ENCODE measurements at regions not wholly inside any gene's neighbourhood (a gene's known extent, or its start where the extent isn't known, plus 50 kb on each side); places are given as distances from the start of the nearest gene placed in this dataset.

DNA sequence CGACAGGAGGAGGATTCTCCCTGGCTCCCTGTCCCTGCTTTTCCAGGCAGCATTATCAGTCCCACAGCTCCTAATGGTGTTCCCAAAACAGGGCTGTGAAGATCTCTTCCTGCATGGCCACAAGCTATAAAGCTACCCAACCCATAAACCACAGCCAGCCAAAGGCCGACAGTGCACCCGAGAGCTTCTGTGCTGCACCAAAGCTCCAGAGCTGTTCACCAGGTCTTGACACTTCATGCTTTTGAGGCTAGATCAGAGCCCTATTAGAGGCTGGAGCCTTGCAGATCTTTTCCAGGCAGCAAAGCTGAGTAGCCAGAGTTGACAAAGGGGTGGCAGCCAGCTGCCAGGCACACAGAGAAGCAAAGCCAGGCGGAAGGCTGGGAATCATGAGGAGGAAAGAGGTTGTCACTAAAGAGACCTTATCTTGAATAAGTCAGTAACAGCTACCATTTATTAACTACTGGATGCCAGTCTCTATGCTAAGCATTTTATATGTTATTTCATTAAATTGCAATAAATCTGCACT lies 180.4 kb downstream of the KATNAL1 start:
- Histone ChIP-seq H3K4me1 (ENCODE audit: control insufficient read depth, insufficient read depth, low read length, unreplicated experiment) (peaks cover 13% of the 10 kb centered on the region), H3K79me2 (ENCODE audit: control insufficient read depth, insufficient read depth, low read length, unreplicated experiment) (no peaks in the 10 kb centered on the region), H3K36me3 (ENCODE audit: insufficient read depth, low read length) (no peaks in the 10 kb centered on the region)

DNA sequence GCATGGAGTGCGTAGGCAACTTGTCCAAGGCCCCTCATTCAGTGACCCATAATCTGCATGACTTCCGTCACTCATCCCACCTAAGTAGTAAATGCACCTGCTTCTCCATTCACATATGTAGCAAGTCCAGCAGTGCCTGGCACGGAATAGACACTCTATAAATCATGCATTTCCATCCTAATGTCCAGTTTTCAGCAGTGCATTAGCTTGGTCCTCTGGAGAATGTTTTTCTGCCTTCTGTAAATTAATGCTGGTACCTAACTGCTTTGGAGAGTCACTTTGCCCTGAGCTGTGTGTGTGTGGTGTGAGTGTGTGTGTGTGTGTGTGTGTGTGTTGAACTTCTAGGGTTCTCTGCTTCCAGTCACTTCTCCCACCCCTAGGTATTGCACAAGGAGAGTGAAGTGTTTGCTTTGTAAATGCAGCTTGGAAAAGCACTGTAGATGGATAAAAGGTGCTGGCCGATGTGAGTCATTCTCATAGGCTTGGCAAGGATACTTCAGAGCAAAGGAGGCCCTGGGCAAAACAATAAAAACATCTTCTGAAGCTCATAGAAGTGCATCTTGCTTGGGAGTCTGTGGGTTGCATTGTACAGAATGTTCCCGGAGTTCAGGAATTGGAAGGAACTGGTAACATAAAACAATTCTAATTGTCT lies 181.8 kb downstream of the KATNAL1 start:
- H3K27ac ChIP-seq (ENCODE audit: low read depth, low read length) = no peak overlapping the region
- H3K36me3 ChIP-seq (ENCODE audit: insufficient read depth, low read length) = no peaks in the 10 kb centered on the region
- no peaks in the 10 kb centered on the region for H3K27me3 ChIP-seq (ENCODE audit: insufficient read depth, low read length)
- no peak overlapping the region for H2AFZ ChIP-seq (ENCODE audit: low read length, unreplicated experiment)
- no peaks in the 10 kb centered on the region for H3K79me2 ChIP-seq (ENCODE audit: control insufficient read depth, insufficient read depth, low read length, unreplicated experiment)
- peaks cover 13% of the 10 kb centered on the region for H3K4me1 ChIP-seq (ENCODE audit: control insufficient read depth, insufficient read depth, low read length, unreplicated experiment)
- no peak overlapping the region for H3K4me3 ChIP-seq (ENCODE audit: low read depth, low read length)

More for the DNA sequence above, 180.4 kb downstream of the KATNAL1 start:
- H3K27me3 ChIP-seq (ENCODE audit: insufficient read depth, low read length) = no peaks in the 10 kb centered on the region
- H3K27ac ChIP-seq (ENCODE audit: low read depth, low read length) = no peak overlapping the region
- no peak overlapping the region for H3K4me3 ChIP-seq (ENCODE audit: low read depth, low read length)
- no peak overlapping the region for H2AFZ ChIP-seq (ENCODE audit: low read length, unreplicated experiment)

DNA sequence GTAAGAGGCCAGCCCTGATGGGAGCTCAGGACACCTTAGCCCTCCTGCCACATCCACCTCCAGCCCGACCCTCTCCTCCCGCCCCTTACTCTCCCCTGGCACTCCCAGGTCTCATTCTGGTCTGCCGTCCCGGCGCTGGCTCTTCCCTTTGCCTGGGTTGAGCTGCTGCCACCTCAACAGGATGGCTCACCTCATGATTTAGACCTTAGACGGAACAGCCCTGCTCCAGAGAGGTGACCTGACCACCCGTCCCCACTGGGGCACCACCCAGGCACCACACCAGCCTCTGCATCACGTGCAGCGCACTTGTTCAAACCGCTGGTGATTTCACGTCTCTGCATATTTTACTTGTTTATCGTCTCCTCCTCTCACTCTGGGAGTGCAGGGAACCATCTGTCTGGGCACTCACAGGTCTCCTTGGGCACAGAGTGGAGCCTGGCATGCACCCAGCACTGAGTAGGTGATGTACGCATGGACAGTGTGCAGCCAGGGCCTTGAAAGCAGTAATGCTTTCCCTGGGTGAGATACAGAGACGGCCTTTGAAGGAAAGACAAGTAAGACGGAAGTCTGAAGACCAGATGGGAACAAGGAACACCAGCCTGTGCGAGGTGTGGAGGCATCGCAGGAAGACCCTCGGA lies 183.1 kb downstream of the KATNAL1 start:
- Histone ChIP-seq H3K4me3 (ENCODE audit: low read depth, low read length) (no peak overlapping the region), H3K36me3 (ENCODE audit: insufficient read depth, low read length) (no peaks in the 10 kb centered on the region), H3K27ac (ENCODE audit: low read depth, low read length) (no peak overlapping the region), H3K4me1 (ENCODE audit: control insufficient read depth, insufficient read depth, low read length, unreplicated experiment) (peaks cover 24% of the 10 kb centered on the region), H3K79me2 (ENCODE audit: control insufficient read depth, insufficient read depth, low read length, unreplicated experiment) (no peaks in the 10 kb centered on the region), H2AFZ (ENCODE audit: low read length, unreplicated experiment) (no peak overlapping the region), H3K27me3 (ENCODE audit: insufficient read depth, low read length) (no peaks in the 10 kb centered on the region)

DNA sequence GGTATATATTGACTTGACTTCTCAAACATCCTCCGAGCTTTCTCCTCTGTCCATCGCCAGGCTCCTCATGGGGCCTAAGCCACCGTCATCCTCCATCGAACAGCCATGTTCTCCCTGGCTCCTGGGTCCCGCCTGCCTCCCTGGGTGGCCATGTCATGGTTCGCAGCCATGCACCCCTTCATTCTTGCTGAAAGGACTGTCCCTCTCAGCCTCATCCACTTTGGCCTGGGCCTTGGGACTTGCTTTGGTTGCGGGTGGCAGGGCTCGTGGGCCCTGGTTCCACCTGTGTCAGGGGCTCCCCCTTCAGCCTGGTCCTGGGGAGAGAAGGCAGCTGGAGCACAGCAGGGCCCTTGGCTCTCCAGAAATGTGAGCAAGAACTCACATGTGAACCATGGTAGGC lies 183.8 kb downstream of the KATNAL1 start:
- Histone ChIP-seq H3K27ac (ENCODE audit: low read depth, low read length) (no peak overlapping the region), H2AFZ (ENCODE audit: low read length, unreplicated experiment) (no peak overlapping the region), H3K79me2 (ENCODE audit: control insufficient read depth, insufficient read depth, low read length, unreplicated experiment) (no peaks in the 10 kb centered on the region), H3K4me1 (ENCODE audit: control insufficient read depth, insufficient read depth, low read length, unreplicated experiment) (peaks cover 27% of the 10 kb centered on the region), H3K36me3 (ENCODE audit: insufficient read depth, low read length) (no peaks in the 10 kb centered on the region), H3K4me3 (ENCODE audit: low read depth, low read length) (no peak overlapping the region), H3K27me3 (ENCODE audit: insufficient read depth, low read length) (no peaks in the 10 kb centered on the region)

DNA sequence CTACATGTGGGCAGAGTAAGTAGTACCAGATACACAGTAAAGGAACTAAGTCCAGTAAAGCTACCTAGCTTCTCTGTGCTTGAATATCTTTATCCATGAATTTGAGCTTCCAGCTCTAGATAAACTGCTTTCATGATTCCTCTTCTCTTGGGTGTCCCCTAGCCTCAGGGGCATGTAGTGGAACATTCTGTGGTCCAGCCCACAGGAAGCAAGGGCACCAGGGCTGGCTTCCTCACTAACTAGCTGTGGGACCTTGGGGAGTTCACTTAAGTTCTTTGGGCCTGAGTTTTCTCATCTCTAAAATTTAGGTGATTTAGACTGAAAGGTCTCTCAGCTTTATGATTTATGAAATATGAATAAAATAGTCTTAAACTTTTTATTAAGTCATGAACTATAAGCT lies 185.7 kb downstream of the KATNAL1 start:
- Histone ChIP-seq H3K27ac (ENCODE audit: low read depth, low read length) (no peak overlapping the region), H2AFZ (ENCODE audit: low read length, unreplicated experiment) (no peak overlapping the region), H3K4me3 (ENCODE audit: low read depth, low read length) (no peak overlapping the region), H3K27me3 (ENCODE audit: insufficient read depth, low read length) (no peaks in the 10 kb centered on the region), H3K79me2 (ENCODE audit: control insufficient read depth, insufficient read depth, low read length, unreplicated experiment) (no peaks in the 10 kb centered on the region), H3K36me3 (ENCODE audit: insufficient read depth, low read length) (no peaks in the 10 kb centered on the region), H3K4me1 (ENCODE audit: control insufficient read depth, insufficient read depth, low read length, unreplicated experiment) (peaks cover 27% of the 10 kb centered on the region)

DNA sequence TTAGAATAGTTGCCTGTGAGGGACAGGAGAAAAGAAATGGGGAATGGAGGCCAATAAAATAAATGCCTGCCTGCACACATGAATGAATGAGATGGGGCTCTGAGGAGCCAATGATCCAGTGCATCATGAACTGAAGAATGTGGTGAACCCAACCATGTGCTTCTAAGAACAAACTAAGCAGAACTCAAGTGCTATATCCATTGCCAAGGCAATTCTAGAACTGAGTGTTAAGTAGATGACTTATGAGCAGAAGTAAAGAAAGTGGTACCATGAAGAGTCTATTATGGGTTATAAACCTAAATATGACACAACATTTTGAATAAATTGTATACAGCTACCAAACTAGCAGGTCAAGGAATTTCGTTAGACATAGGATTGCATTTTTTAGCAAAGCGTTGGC lies 186.1 kb downstream of the KATNAL1 start:
- H3K4me3 ChIP-seq (ENCODE audit: low read depth, low read length) = no peak overlapping the region
- H2AFZ ChIP-seq (ENCODE audit: low read length, unreplicated experiment) = no peak overlapping the region
- H3K27ac ChIP-seq (ENCODE audit: low read depth, low read length) = no peak overlapping the region
- H3K4me1 ChIP-seq (ENCODE audit: control insufficient read depth, insufficient read depth, low read length, unreplicated experiment) = peaks cover 25% of the 10 kb centered on the region
- H3K36me3 ChIP-seq (ENCODE audit: insufficient read depth, low read length) = no peaks in the 10 kb centered on the region
- H3K79me2 ChIP-seq (ENCODE audit: control insufficient read depth, insufficient read depth, low read length, unreplicated experiment) = no peaks in the 10 kb centered on the region
- H3K27me3 ChIP-seq (ENCODE audit: insufficient read depth, low read length) = no peaks in the 10 kb centered on the region

DNA sequence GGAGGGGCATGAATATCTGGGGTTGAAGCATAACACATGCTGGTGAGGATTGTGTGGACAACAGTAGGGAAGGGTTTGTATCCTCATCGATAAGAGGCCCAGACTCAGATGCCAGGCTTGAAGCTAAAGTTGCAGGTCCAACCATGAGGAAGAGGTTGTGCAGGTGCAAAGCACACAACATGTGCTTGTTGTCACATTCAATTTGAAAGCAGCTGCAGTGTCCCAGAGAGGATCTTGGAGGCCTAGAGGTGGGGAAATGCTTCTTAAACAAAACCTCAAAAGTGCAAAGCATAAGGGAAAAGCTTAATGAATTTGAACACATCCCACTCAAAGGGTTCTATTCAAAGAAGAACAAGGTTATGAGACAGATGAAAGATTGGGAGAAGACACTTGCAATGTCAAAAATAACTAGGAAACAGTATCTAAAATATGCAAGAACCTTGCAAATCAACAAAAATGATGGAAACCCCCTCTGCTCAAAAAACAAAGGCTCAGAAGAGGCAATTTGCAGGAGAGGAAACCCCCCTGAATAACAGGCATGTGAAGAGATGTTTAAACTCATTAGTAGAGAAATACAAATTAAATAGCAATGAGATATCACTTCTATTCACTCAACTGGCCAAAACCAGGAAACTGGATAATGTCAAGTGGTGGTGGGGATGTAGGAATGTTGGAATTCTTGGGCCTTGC lies 187.1 kb downstream of the KATNAL1 start:
- no peaks in the 10 kb centered on the region for H3K79me2 ChIP-seq (ENCODE audit: control insufficient read depth, insufficient read depth, low read length, unreplicated experiment)
- 0 out of 2 replicates have a peak, but pooled peaks cover 3% of the 10 kb centered on the region for H3K27me3 ChIP-seq (ENCODE audit: insufficient read depth, low read length)
- H3K4me3 ChIP-seq (ENCODE audit: low read depth, low read length) = no peak overlapping the region
- H3K27ac ChIP-seq (ENCODE audit: low read depth, low read length) = no peak overlapping the region
- H2AFZ ChIP-seq (ENCODE audit: low read length, unreplicated experiment) = peak overlapping the region; percentile 74
- H3K4me1 ChIP-seq (ENCODE audit: control insufficient read depth, insufficient read depth, low read length, unreplicated experiment) = peaks cover 16% of the 10 kb centered on the region
- H3K36me3 ChIP-seq (ENCODE audit: insufficient read depth, low read length) = no peaks in the 10 kb centered on the region

DNA sequence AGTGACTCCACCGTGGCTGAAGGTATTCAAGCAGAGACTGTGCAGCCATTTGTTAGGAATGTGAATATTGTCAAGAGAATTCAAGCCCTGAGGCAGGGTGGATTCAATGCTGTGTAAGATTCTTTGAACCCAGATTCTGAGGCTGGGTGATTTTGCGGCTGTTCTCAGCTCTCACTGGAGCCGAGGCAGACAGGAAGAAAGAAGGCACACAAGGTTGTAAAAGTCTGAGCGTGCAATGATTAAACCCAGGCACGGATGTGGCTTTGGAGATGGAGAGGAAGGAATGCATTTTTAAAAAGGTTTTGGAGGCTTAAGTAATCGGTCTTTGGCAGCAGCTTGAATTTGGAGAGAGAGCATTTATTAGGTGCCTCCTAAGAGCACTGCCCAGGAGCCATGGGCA lies 187.9 kb downstream of the KATNAL1 start:
- Histone ChIP-seq H3K79me2 (ENCODE audit: control insufficient read depth, insufficient read depth, low read length, unreplicated experiment) (no peaks in the 10 kb centered on the region), H3K27ac (ENCODE audit: low read depth, low read length) (peak overlapping the region; percentile 13; the same call in 1 of the 2 replicates), H3K4me3 (ENCODE audit: low read depth, low read length) (peak overlapping the region; percentile 51; the same call in 1 of the 2 replicates), H3K4me1 (ENCODE audit: control insufficient read depth, insufficient read depth, low read length, unreplicated experiment) (peaks cover 15% of the 10 kb centered on the region), H3K36me3 (ENCODE audit: insufficient read depth, low read length) (no peaks in the 10 kb centered on the region), H2AFZ (ENCODE audit: low read length, unreplicated experiment) (peak overlapping the region; percentile 74), H3K27me3 (ENCODE audit: insufficient read depth, low read length) (0 out of 2 replicates have a peak, but pooled peaks cover 3% of the 10 kb centered on the region)

DNA sequence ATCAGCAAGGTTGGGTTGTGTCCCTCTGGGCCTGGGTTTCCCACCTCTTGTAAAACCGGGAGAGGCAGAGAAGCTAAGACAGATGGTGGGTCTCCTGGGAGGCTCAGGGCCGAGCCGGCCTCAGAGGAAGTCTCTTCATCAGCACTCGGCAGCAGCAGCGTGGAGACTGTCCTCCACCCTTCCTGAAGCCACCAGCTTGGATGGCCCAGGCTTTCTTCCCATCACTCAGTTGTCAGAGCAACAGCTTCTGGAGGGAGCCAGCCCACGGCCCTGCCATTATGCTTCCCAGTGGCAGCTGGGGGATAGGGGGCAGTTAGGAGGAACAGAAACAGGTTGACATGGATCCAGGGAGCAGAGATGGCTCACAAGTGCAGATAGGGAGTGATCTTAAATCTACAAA lies 191.0 kb downstream of the KATNAL1 start:
- no peak overlapping the region for H3K4me3 ChIP-seq (ENCODE audit: low read depth, low read length)
- no peaks in the 10 kb centered on the region for H3K36me3 ChIP-seq (ENCODE audit: insufficient read depth, low read length)
- H3K27ac ChIP-seq (ENCODE audit: low read depth, low read length) = no peak overlapping the region
- H3K79me2 ChIP-seq (ENCODE audit: control insufficient read depth, insufficient read depth, low read length, unreplicated experiment) = no peaks in the 10 kb centered on the region
- H3K27me3 ChIP-seq (ENCODE audit: insufficient read depth, low read length) = 0 out of 2 replicates have a peak, but pooled peaks cover 3% of the 10 kb centered on the region
- H3K4me1 ChIP-seq (ENCODE audit: control insufficient read depth, insufficient read depth, low read length, unreplicated experiment) = peaks cover 22% of the 10 kb centered on the region
- H2AFZ ChIP-seq (ENCODE audit: low read length, unreplicated experiment) = no peak overlapping the region

DNA sequence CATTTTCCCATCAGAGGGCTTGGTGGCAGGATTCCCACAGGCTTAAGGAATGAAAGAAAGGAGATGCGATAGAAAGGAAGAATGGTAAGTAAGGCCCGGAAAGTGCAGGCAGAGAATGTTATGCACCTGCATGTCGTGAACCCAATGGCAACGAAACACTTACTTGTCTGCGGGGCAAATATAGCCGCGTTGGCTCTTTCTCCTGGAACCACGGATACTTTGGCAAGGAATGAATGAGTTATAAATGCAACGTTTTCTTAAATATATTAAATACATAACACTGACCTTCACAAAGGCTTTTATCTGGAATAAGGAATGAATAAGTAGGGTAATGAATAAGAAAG lies 192.1 kb downstream of the KATNAL1 start:
- Histone ChIP-seq H2AFZ (ENCODE audit: low read length, unreplicated experiment) (peak overlapping the region; percentile 65), H3K27ac (ENCODE audit: low read depth, low read length) (no peak overlapping the region), H3K36me3 (ENCODE audit: insufficient read depth, low read length) (no peaks in the 10 kb centered on the region), H3K27me3 (ENCODE audit: insufficient read depth, low read length) (0 out of 2 replicates have a peak, but pooled peaks cover 3% of the 10 kb centered on the region), H3K4me1 (ENCODE audit: control insufficient read depth, insufficient read depth, low read length, unreplicated experiment) (peaks cover 20% of the 10 kb centered on the region), H3K79me2 (ENCODE audit: control insufficient read depth, insufficient read depth, low read length, unreplicated experiment) (no peaks in the 10 kb centered on the region), H3K4me3 (ENCODE audit: low read depth, low read length) (peak overlapping the region; percentile 80)

Measured in ACC112 (cell line).